Uterus (tissue), 2 donors: ENCODE measurements at regions not wholly inside any gene's neighbourhood (a gene's known extent, or its start where the extent isn't known, plus 50 kb on each side); places are given as distances from the start of the nearest gene placed in this dataset.

ENCODE experiments used
- CTCF ChIP-seq, 4 experiments: fragments of 200-600 bp in 2 of 4; fragments of 450-650 bp in 2 of 4; sonication (generic) in 2 of 4; IDR thresholded peaks; one replicate each; pipeline ENCODE4 v1.5.1; 2016 to 2019; ENCODE audit warnings: antibody characterized with exemption in 4 of 4, mild to moderate bottlenecking in 2 of 4, moderate library complexity in 1 of 4
- POLR2A ChIP-seq, 2 donors: fragments of 450-650 bp; IDR thresholded peaks; one replicate each; pipeline ENCODE4 v1.6.1; 2016; ENCODE audit warnings: antibody characterized with exemption in 2 of 2, mild to moderate bottlenecking in 1 of 2, moderate library complexity in 1 of 2

- TF ChIP-seq CTCF (IDR thresholded peaks at IDR 0.05) (no peak), POLR2A (IDR thresholded peaks at IDR 0.05) (no peak)
Measured at GRCh38 chr9:81030027-81030426, 659.3 kb downstream of the TLE1 start.
